Islet of Langerhans (tissue), 1 donor: ENCODE measurements at regions not wholly inside any gene's neighbourhood (a gene's known extent, or its start where the extent isn't known, plus 50 kb on each side); places are given as distances from the start of the nearest gene placed in this dataset.
"Not testable (repeated sequence)": the region's sequence is repeated elsewhere in the genome, so short reads cannot be mapped to it uniquely, and the experiment has no call there.

Experiments
- FAIRE-seq: peaks from one replicate; lab custom pipeline; 2011; peaks lifted over from hg19 to GRCh38; lab: Jason Lieb, UNC

GRCh38 chr9:75459311-75459710 is 371.0 kb downstream of the OSTF1 start:
- FAIRE-seq = not testable (repeated sequence)

GRCh38 chr9:75461183-75461582 is 372.9 kb downstream of the OSTF1 start:
- FAIRE-seq = no peak

- FAIRE-seq = no peak
Measured at GRCh38 chr9:75462866-75463265, 374.6 kb downstream of the OSTF1 start.

- no peak for FAIRE-seq
Measured at GRCh38 chr9:75463871-75464270, 375.6 kb downstream of the OSTF1 start.

- FAIRE-seq = no peak
Measured at GRCh38 chr9:75464726-75465125, 376.4 kb downstream of the OSTF1 start.

GRCh38 chr9:75467142-75467541 is 378.8 kb downstream of the OSTF1 start:
- no peak for FAIRE-seq

- no peak for FAIRE-seq
Measured at GRCh38 chr9:75471549-75472114, 383.3 kb downstream of the OSTF1 start.

GRCh38 chr9:75482566-75482965 is 394.3 kb downstream of the OSTF1 start:
- no peak for FAIRE-seq

- no peak for FAIRE-seq
Measured at GRCh38 chr9:75483636-75484035, 395.3 kb downstream of the OSTF1 start.

GRCh38 chr9:75487856-75488718 is 399.8 kb downstream of the OSTF1 start:
- no peak for FAIRE-seq

GRCh38 chr9:75488719-75489110 is 400.4 kb downstream of the OSTF1 start:
- no peak for FAIRE-seq

- no peak for FAIRE-seq
Measured at GRCh38 chr9:75490326-75490725, 400.1 kb upstream of the PCSK5 start.

- no peak for FAIRE-seq
Measured at GRCh38 chr9:75491533-75491932, 398.9 kb upstream of the PCSK5 start.

GRCh38 chr9:75499812-75500211 is 390.7 kb upstream of the PCSK5 start:
- FAIRE-seq = no peak

GRCh38 chr9:75500479-75500878 is 390.0 kb upstream of the PCSK5 start:
- FAIRE-seq = no peak

GRCh38 chr9:75500940-75501339 is 389.5 kb upstream of the PCSK5 start:
- not testable (repeated sequence) for FAIRE-seq

GRCh38 chr9:75504721-75505120 is 385.8 kb upstream of the PCSK5 start:
- no peak for FAIRE-seq

GRCh38 chr9:75505654-75506053 is 384.8 kb upstream of the PCSK5 start:
- FAIRE-seq = no peak

GRCh38 chr9:75529463-75529862 is 361.0 kb upstream of the PCSK5 start:
- no peak for FAIRE-seq

- FAIRE-seq = no peak
Measured at GRCh38 chr9:75531588-75531987, 358.9 kb upstream of the PCSK5 start.

- no peak for FAIRE-seq
Measured at GRCh38 chr9:75532233-75533050, 358.0 kb upstream of the PCSK5 start.

- no peak for FAIRE-seq
Measured at GRCh38 chr9:75539523-75539922, 350.9 kb upstream of the PCSK5 start.

GRCh38 chr9:75540185-75540584 is 350.3 kb upstream of the PCSK5 start:
- no peak for FAIRE-seq
